ENCODE measurements at regions not wholly inside any gene's neighbourhood (a gene's known extent, or its start where the extent isn't known, plus 50 kb on each side); places are given as distances from the start of the nearest gene placed in this dataset.
"Not testable (repeated sequence)": the region's sequence is repeated elsewhere in the genome, so short reads cannot be mapped to it uniquely, and the experiment has no call there.

DNA sequence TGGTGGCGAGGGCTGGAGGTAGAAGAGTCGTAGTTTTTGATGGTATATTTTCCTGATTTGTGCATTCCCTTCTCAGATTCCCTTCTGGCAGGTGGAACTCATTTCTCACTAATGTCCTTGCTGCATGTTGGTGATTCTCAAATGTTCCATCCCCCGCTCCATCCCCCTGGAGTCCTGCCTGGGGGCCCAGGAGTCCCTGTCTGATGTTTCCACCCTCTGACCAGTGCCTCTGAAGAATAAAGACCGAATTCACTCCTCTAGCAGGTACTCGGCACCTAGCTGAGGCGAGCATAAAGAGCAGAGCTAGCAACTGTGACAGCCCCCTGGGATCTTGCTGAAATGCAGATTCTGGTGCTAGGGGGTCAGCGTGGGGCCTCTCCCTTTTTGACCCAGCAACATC, 301.8 kb downstream of the BCL2L11 start:
- TF ChIP-seq, protein P1, sequence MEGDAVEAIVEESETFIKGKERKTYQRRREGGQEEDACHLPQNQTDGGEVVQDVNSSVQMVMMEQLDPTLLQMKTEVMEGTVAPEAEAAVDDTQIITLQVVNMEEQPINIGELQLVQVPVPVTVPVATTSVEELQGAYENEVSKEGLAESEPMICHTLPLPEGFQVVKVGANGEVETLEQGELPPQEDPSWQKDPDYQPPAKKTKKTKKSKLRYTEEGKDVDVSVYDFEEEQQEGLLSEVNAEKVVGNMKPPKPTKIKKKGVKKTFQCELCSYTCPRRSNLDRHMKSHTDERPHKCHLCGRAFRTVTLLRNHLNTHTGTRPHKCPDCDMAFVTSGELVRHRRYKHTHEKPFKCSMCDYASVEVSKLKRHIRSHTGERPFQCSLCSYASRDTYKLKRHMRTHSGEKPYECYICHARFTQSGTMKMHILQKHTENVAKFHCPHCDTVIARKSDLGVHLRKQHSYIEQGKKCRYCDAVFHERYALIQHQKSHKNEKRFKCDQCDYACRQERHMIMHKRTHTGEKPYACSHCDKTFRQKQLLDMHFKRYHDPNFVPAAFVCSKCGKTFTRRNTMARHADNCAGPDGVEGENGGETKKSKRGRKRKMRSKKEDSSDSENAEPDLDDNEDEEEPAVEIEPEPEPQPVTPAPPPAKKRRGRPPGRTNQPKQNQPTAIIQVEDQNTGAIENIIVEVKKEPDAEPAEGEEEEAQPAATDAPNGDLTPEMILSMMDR (conservative IDR thresholded peaks at IDR 0.05; ENCODE audit: low read length) = not testable (repeated sequence)
- TF ChIP-seq EZH2phosphoT487 (IDR thresholded peaks at IDR 0.05; ENCODE audit: borderline replicate concordance, low read depth, low read length) = not testable (repeated sequence)
